Suprapubic skin (tissue), 4 donors: ENCODE measurements at regions not wholly inside any gene's neighbourhood (a gene's known extent, or its start where the extent isn't known, plus 50 kb on each side); places are given as distances from the start of the nearest gene placed in this dataset.

Experiments
- DNase-seq, 2 donors: peaks; one replicate each; pipeline ENCODE4 v3.0.0-alpha.2; 2019; ENCODE audit warnings: low spot score in 2 of 2
- H3K27ac ChIP-seq: fragments of 200-600 bp; sonication (generic); one replicate; pipeline ENCODE4 v1.5.1; 2019
- H3K27me3 ChIP-seq: fragments of 200-600 bp; sonication (generic); one replicate; pipeline ENCODE4 v1.5.1; 2019
- H3K36me3 ChIP-seq: fragments of 200-600 bp; sonication (generic); one replicate; pipeline ENCODE4 v1.5.1; 2019
- H3K4me1 ChIP-seq: fragments of 200-600 bp; sonication (generic); one replicate; pipeline ENCODE4 v1.5.1; 2019
- H3K4me3 ChIP-seq: fragments of 200-600 bp; sonication (generic); one replicate; pipeline ENCODE4 v1.5.1; 2019; ENCODE audit warnings: mild to moderate bottlenecking
- H3K9me3 ChIP-seq: fragments of 200-600 bp; sonication (generic); one replicate; pipeline ENCODE4 v1.5.1; 2019
- CTCF ChIP-seq, 2 donors: fragments of 200-600 bp in 1 of 2; fragments of 450-650 bp in 1 of 2; sonication (generic) in 1 of 2; IDR thresholded peaks; one replicate each; pipeline ENCODE4 v1.5.1; 2016 to 2019; ENCODE audit warnings: antibody characterized with exemption in 2 of 2, mild to moderate bottlenecking in 1 of 2, moderate library complexity in 1 of 2
- EP300 ChIP-seq: sonication (generic); formaldehyde crosslinking; IDR thresholded peaks from one replicate; pipeline ENCODE4 v1.6.1; 2017; ENCODE audit warnings: antibody characterized with exemption
- POLR2A ChIP-seq, 2 donors: fragments of 450-650 bp; IDR thresholded peaks; one replicate each; pipeline ENCODE4 v1.6.1; 2017; ENCODE audit warnings: antibody characterized with exemption in 2 of 2, mild to moderate bottlenecking in 2 of 2, moderate library complexity in 2 of 2
- POLR2AphosphoS5 ChIP-seq, 3 donors: sonication (generic); formaldehyde crosslinking; IDR thresholded peaks; one replicate each; pipeline ENCODE4 v1.6.1; 2017; ENCODE audit warnings: antibody characterized with exemption in 3 of 3
- WGBS: methylation state at CpG from one replicate; pipeline ENCODE4 v1.1.5; 2018; 5-methylcytosine and 5-hydroxymethylcytosine counted together

DNA sequence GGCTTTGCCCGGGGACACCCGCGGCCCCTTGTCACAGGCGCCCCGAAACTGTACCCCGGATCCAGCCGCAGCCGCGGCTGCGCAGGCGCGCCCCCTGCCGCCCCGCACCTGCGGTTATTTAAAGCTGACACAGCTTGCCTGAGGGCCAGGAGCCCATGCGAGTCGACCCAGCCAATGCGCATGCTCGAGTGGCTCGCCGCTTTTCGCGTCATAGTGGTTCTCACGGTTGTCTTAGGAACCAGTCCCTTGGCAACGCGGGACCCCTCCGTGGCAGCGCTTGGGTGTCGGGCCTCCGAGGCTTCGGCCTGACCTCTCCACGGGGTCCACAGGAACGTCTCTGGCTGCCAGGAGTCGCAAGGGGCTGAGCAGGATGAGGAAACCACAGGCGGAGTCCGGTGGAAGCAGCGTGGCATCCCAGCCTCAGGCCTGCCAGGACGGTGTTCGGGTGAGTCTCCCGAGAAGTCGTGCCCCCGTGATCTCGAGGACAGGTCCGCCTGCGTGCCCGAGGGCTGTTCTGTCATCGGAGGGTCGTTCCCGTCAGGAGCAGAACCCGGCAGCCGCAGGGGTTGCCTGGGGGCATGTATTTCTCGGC, 716.9 kb downstream of the KCNJ18 start:
- Histone ChIP-seq H3K4me3 (no peak overlapping the region), H3K27me3 (no peaks in the 10 kb centered on the region), H3K4me1 (no peaks in the 10 kb centered on the region), H3K9me3 (peaks cover 18% of the 10 kb centered on the region), H3K27ac (no peak overlapping the region), H3K36me3 (no peaks in the 10 kb centered on the region)
- TF ChIP-seq POLR2A (IDR thresholded peaks at IDR 0.05): no peak
- no peak for TF ChIP-seq EP300
- no peak for TF ChIP-seq POLR2AphosphoS5 (IDR thresholded peaks at IDR 0.05)
- no peak for TF ChIP-seq CTCF (IDR thresholded peaks at IDR 0.05)
- WGBS: 82% methylated on average over 17 of the region's 52 CpGs
- DNase-seq: no peak

GRCh38 chr17:22410136-22410535, 717.8 kb downstream of the KCNJ18 start:
- no peaks in the 10 kb centered on the region for H3K36me3 ChIP-seq
- TF ChIP-seq EP300 (no peak), POLR2AphosphoS5 (IDR thresholded peaks at IDR 0.05) (no peak), CTCF (IDR thresholded peaks at IDR 0.05) (no peak), POLR2A (IDR thresholded peaks at IDR 0.05) (no peak)
- H3K27me3 ChIP-seq: no peaks in the 10 kb centered on the region
- 64% methylated on average over 10 of the region's 14 CpGs for WGBS
- H3K4me3 ChIP-seq: no peak overlapping the region
- H3K27ac ChIP-seq: no peak overlapping the region
- DNase-seq: no peak
- no peaks in the 10 kb centered on the region for H3K4me1 ChIP-seq
- H3K9me3 ChIP-seq: peaks cover 20% of the 10 kb centered on the region

DNA sequence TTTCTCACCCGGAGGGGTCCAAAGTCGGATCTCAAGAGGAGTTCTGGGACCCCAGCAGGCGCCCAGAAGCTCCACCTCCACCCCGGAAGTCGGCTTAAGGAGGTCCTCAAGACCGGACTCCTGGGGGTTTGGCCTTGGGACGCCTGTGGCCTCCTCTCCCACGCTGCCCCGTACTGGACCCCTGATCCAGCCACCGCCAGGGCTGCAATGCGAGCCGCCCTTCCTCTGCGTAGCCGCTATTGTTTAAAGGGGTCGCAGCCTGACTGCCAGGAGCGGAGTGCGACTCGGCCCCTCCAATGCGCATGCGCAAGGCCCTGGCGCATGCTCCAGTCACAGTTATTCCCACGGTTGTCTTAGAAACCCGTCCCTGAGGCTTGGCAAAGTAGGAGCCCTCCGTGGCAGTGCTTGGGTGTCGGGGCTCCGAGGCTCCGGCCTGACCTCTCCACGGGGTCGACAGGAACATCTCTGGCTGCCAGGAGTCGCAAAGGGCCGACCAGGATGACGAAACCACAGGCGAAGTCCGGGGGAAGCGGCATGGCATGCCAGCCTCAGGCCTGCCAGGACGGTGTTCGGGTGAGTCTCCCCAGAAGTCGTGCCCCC, 719.0 kb downstream of the KCNJ18 start:
- peaks cover 22% of the 10 kb centered on the region for H3K9me3 ChIP-seq
- H3K27me3 ChIP-seq: no peaks in the 10 kb centered on the region
- no peak for TF ChIP-seq CTCF (IDR thresholded peaks at IDR 0.05)
- TF ChIP-seq POLR2AphosphoS5 (IDR thresholded peaks at IDR 0.05): no peak
- no peak for TF ChIP-seq EP300
- no peak for TF ChIP-seq POLR2A (IDR thresholded peaks at IDR 0.05)
- no peak for DNase-seq
- no peak overlapping the region for H3K27ac ChIP-seq
- 90% methylated on average over 2 of the region's 38 CpGs for WGBS
- no peak overlapping the region for H3K4me3 ChIP-seq
- no peaks in the 10 kb centered on the region for H3K36me3 ChIP-seq
- no peaks in the 10 kb centered on the region for H3K4me1 ChIP-seq

- H3K9me3 ChIP-seq: peaks cover 12% of the 10 kb centered on the region
- DNase-seq: no peak
- H3K27ac ChIP-seq: no peak overlapping the region
- H3K36me3 ChIP-seq: no peaks in the 10 kb centered on the region
- H3K27me3 ChIP-seq: no peaks in the 10 kb centered on the region
- no peaks in the 10 kb centered on the region for H3K4me1 ChIP-seq
- TF ChIP-seq POLR2A (IDR thresholded peaks at IDR 0.05): no peak
- TF ChIP-seq CTCF (IDR thresholded peaks at IDR 0.05): no peak
- no peak for TF ChIP-seq EP300
- TF ChIP-seq POLR2AphosphoS5 (IDR thresholded peaks at IDR 0.05): no peak
- WGBS: 67% methylated on average over 30 of the region's 53 CpGs
- H3K4me3 ChIP-seq: no peak overlapping the region
Observed at GRCh38 chr17:22435231-22435974, 743.1 kb downstream of the KCNJ18 start.

DNA sequence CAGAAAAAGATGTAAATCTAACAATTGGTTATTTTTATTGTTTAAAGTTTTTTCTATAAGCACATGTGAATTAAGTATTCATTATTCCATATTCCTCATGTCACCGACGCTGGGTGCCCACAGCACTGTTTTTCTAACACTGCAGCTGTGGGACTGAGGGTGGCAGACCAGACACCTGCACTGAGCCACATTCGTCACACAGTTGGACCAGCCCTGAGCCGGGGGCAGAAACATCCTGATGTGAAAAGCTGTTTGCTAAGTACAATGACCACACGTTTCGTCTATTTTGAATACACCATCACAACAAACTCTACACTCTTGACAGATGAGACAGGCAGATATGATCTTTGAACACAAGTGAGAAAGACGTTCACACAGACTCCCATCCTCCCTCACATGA, 749.5 kb downstream of the KCNJ18 start:
- 68% methylated on average over 7 of the region's 7 CpGs for WGBS
- Histone ChIP-seq H3K27me3 (no peaks in the 10 kb centered on the region), H3K4me1 (no peaks in the 10 kb centered on the region), H3K36me3 (no peaks in the 10 kb centered on the region), H3K27ac (no peak overlapping the region), H3K9me3 (peaks cover 4% of the 10 kb centered on the region), H3K4me3 (no peak overlapping the region)
- no peak for TF ChIP-seq EP300
- no peak for TF ChIP-seq POLR2A (IDR thresholded peaks at IDR 0.05)
- no peak for TF ChIP-seq POLR2AphosphoS5 (IDR thresholded peaks at IDR 0.05)
- TF ChIP-seq CTCF (IDR thresholded peaks at IDR 0.05): no peak
- DNase-seq: no peak
